ENCODE measurements at regions not wholly inside any gene's neighbourhood (a gene's known extent, or its start where the extent isn't known, plus 50 kb on each side); places are given as distances from the start of the nearest gene placed in this dataset.

DNA sequence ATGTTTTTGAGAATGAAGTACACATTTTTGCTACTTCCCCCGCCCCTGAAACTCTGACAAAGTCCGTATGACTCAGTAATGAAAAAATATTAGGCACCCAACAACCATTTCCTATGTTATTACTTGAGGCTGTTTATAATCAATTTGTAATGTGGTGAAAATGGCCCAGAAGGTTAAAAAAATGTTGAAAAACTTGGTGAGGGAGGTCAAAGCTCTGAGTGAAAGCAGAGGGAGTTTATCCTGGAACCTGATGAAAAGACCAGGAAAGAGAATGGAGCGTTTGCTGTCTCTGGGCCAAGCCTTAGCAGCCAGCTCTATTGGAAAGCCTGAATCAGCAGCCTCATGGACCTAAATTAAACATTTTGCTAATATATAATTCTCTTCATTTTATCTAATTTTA lies 367.7 kb upstream of the NEGR1 start:
- no peak for DNase-seq

- DNase-seq, result no peak
Measured at GRCh38 chr1:72649211-72649888, 367.0 kb upstream of the NEGR1 start.

DNA sequence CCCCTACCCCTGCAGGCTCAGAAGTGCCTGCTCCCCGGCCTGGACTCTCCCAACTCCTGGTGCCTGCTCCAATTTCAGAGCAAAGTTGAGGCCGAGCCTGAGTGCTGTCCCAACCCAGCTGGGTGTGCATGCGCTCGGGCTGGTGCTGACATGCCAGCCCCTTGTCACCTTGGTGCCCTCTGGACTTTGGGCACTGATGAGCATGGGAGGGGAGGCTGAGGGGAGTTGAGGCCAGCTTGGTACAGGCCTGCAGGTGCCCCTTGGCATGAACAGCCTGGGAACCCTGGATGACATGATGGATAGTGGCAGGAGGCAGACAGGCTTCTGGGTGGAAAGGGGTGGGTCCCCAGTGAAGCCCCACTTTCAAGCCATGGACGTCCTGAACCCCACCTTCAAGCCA lies 366.1 kb upstream of the NEGR1 start:
- DNase-seq, result no peak

DNA sequence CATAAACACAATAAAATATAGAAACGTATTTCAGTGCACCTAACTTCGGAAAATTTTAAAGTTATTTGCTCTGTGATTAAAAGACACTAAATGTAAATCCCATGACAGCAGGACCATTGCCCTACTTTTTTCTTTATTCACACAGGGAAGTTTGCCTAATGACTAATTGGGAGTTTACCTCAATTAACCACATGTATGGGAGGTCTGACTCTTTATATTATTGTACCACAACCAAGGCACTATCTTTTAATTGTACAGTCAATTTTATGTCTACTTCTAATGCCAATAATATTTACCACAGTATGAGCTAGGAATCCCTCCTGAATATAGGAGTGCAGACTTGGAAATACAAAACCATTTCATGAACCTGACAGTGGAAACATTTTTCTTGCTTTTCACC lies 360.8 kb upstream of the NEGR1 start:
- DNase-seq, result no peak

- no peak for DNase-seq
Measured at GRCh38 chr1:72637593-72637992, 355.3 kb upstream of the NEGR1 start.

GRCh38 chr1:72636631-72637030 lies 354.3 kb upstream of the NEGR1 start:
- no peak for DNase-seq

GRCh38 chr1:72635719-72636118 lies 353.4 kb upstream of the NEGR1 start:
- no peak for DNase-seq

- no peak for DNase-seq
Measured at GRCh38 chr1:72634946-72635345, 352.6 kb upstream of the NEGR1 start.

GRCh38 chr1:72631449-72631848 lies 349.1 kb upstream of the NEGR1 start:
- DNase-seq, result no peak

DNA sequence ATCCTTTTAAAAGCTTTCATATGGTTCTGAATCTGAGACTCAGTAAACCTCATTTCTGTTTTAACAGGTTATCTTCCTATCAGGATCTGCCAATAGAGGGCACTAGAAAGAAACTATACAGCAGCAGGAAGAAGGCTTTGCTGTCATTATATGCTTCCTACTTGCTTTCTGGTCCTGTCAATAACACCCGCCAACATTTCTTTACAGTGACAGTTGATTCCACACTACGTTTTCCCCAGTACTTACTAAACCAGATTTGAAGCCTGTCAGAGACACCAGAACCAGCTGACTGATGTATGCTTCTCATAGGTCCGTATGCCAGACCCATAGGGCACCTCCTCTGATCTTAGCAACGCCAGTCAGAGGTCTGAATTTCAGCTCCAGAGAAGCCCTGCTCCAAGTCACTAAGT lies 341.0 kb upstream of the NEGR1 start:
- peak; percentile 19 for DNase-seq

- no peak for DNase-seq
Measured at GRCh38 chr1:72620453-72620852, 338.1 kb upstream of the NEGR1 start.

DNA sequence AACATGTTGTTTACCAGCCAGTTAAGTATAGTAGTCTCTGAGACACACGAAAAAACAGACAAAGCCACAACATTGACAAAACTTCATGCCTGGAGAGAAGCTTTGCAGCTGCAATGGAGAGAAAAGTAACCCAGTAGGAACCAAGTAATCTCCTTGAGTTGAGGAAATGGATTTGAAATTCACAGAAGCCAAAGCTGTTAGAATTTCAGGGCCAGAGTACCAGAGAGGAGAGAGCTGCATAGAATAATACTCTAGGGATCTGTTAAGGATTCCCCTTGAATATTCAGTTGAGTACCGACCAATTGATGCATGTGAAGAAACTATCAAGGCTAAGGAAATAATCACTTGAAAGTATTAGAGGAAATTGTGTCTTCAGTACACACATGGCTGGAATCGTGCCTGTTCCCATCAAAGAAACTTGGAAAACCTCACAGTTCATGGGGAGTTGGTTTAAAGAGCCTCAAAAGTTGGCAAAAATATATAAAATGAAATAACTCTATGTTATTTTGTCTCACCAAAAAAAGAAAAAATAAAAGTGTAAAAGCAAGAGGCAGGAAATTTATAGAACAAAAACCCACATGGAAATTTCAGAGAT lies 324.0 kb upstream of the NEGR1 start:
- no peak for DNase-seq

- no peak for DNase-seq
Measured at GRCh38 chr1:72601035-72601674, 318.8 kb upstream of the NEGR1 start.

DNA sequence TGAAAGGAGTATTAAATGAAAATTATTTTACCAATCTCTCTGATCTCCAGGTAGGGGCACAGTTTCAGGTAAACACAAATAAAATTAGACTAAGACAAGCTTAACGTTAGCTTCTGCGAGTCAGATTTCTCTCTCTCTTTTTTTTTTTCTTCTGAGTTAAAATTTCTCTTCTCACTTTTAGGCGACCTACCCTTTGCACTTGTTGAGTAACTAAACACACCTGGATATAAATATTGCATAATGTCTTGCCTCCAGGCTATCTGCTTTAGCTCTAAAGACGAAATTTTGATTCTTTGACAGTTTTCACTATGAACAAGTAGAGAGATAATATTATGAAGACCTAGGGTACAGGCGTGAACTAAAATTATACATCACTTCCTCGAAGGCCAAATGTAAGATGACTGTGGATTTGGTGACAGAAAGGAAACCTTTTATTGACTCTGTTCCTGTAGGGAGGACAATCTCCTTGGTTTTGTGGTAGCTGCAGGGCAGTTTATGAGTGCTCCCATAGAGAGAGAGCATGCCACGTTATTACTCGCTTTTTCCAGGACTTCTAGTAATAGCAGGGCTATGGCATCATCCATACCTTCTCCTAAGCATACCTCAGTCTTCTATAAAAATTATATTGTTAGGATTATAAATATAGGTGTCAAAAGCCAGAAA lies 303.8 kb upstream of the NEGR1 start:
- DNase-seq, result no peak

- no peak for DNase-seq
Measured at GRCh38 chr1:72579629-72580028, 297.3 kb upstream of the NEGR1 start.

DNA sequence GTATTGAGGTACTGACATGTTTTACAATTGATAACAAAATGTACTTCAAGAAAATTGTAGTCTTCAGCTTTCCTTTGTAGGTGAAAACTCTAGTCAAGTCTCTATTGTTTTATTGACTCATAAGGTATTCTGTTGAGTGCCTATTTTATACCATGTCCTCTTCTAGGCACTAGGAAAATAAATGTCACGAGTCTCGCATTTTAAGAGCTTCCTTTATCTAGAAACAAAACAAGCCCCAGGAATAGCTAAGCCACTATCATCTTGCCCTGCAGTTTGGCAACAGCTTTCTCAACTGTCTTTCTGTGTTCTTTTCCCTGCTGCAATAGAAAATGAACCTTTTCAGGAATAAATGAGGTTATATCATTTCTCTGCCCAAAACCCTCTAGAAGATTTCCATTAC lies 288.5 kb upstream of the NEGR1 start:
- DNase-seq, result no peak

DNA sequence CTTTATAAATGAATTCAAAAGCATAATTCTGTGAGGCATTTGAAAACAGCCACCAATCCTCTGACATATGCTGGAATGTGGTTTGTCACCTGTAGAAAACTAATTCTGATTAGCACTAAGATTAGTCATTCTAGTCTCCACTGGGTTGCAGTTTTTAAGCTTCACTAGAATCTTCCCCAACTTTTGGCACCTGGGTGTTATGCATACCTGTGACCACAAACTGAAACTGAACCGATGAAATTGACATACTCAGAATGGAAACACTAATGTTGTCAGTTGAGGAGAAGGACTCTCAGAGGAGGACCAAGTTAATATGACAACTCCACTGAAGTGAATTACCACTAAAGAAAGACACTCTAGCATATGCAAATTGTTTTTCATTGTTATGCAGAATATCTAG lies 285.8 kb upstream of the NEGR1 start:
- no peak for DNase-seq

- peak; percentile 16 for DNase-seq
Measured at GRCh38 chr1:72567521-72567920, 285.2 kb upstream of the NEGR1 start.

DNA sequence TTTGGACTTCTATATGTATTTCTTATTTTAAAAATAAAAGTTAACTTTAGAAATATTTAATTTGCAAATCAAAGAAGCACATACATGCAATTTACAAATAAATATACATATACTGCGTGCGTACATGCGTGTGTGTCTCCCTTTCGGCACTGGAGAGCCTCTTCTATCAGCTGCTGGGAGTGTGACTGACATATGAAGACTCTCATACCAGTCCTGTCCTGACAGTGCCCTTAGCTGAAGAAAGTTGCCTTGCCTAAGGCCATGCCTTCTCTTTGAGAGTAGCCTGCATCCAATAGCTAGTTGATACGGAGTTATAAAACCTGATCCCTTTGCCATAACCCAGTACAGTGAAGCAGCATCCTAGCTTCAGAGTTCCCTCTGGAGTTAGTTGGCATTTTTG lies 282.4 kb upstream of the NEGR1 start:
- DNase-seq, result no peak

- no peak for DNase-seq
Measured at GRCh38 chr1:72557446-72558049, 275.2 kb upstream of the NEGR1 start.

DNA sequence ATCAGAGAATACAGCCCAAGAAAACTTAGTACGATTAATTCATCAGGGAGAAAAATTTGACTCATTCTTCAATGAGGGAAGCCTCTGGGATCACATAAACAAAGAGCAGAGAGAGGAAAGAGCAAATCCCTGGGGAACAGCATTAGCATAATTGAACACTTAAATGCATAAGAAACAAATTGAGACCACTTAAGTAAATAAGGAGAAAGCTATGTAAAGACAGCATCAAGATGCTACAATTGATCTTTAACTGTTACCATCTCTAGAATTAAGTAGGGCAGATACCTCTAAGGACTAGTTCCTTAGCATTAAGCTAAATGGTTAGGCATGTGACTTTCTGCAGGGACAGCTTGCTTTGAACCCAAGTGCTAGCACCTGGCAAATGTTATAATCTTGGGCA lies 265.1 kb upstream of the NEGR1 start:
- no peak for DNase-seq

- DNase-seq, result no peak
Measured at GRCh38 chr1:72540674-72541073, 258.3 kb upstream of the NEGR1 start.

DNA sequence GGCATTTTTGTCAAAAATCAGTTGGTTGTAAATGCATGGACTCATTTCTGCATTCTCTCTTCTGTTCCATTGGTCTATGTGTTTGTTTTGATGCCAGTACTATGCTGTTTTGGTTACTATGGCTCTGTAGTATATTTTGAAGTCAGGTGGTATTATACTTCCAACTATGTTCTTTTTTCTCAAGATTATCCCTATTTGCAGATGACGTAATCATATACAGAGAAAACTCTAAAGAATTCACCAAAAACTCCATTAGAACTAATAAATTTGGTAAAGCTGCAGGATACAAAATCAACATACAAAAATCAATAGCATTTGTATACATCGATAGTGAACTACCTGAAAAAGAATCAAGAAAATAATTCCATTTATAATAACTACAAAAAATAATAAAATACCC lies 253.1 kb upstream of the NEGR1 start:
- DNase-seq, result no peak

Data from renal pelvis (tissue), 1 donor.